ENCODE measurements at regions not wholly inside any gene's neighbourhood (a gene's known extent, or its start where the extent isn't known, plus 50 kb on each side); places are given as distances from the start of the nearest gene placed in this dataset.
"Not testable (repeated sequence)": the region's sequence is repeated elsewhere in the genome, so short reads cannot be mapped to it uniquely, and the experiment has no call there.

DNA sequence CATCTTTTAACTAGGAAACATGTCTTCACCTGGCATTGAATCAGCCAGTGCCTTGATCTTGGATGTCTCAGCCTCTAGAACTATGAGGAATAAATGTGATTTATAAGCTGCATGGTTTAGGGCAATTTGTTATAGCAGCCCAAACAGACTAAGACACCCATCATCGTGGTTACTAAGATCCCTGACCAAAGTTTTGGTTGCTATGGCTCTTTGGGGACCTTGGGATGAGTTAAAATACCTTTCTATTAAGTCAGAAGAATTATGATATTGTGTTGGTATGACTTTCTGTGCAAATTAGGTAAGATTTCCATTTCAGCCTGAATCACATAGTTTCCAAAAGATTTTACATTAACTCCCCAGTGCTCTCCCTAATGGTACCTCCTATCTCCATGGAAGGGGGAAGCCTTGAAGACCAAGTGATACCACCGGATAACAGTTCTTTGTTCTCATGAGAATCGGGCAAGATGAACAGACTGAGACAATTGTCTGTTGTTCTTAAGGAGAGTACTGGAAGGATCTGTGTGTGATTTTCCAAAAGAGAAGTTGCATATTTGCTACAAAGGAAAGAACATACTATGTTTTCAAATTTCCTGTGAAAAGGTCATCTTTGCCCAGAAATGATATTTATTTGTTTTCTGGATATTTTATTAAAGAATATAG lies 60.4 kb upstream of the UBASH3B start:
- TF ChIP-seq, protein P1, sequence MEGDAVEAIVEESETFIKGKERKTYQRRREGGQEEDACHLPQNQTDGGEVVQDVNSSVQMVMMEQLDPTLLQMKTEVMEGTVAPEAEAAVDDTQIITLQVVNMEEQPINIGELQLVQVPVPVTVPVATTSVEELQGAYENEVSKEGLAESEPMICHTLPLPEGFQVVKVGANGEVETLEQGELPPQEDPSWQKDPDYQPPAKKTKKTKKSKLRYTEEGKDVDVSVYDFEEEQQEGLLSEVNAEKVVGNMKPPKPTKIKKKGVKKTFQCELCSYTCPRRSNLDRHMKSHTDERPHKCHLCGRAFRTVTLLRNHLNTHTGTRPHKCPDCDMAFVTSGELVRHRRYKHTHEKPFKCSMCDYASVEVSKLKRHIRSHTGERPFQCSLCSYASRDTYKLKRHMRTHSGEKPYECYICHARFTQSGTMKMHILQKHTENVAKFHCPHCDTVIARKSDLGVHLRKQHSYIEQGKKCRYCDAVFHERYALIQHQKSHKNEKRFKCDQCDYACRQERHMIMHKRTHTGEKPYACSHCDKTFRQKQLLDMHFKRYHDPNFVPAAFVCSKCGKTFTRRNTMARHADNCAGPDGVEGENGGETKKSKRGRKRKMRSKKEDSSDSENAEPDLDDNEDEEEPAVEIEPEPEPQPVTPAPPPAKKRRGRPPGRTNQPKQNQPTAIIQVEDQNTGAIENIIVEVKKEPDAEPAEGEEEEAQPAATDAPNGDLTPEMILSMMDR (IDR thresholded peaks at IDR 0.05; ENCODE audit: low read depth, low read length) = no peak
- peak in 1 of 2 donors; percentile 40 for DNase-seq (ENCODE audit: low read depth in 2 of 2)
- H3K4me3 ChIP-seq (replicated peaks in 1 of 2; ENCODE audit: low read depth in 2 of 2, low read length in 2 of 2) = no peak overlapping the region

DNA sequence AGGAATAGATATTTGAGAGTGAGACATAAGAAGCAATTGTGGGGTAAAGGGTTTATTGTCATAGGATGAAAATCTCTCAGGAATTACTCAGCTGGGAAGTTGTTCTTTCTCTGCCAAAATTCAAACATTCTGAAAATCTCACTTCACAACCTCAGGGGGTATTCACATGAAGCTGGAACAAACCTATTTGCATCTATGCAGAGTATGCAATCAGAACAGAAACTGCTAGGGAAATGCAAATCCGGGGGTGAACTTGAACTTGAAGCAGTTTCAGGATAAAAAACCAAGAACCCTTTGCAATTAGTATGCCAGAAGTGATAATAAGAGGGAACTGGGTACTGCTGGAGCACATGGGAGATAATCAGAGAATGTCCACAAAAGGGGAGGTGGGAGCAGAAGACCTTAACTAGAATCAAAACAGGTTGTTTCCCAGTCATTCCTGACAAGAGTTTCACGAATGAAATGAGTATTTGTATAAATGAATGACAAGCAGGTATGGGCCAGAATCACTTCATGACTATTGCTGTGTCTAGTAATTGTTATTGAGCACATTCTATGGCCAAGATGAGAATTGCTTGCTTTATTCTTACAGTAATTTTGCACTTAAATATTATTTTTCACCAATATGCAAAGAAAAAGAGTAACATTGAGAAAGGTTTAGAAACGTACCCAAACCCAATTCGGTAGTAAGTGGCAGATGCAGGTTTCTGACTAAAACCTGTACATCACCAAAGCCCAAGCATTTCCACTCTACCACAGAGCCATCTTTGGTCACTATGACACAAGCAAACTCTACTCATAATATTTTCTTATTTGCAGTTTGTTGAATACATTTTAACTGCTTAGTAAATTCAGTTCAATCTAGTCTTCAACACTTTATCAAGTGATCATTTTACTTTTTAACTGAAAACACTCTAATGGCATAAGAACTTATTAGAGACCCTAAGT lies 61.8 kb upstream of the UBASH3B start:
- TF ChIP-seq, protein P1 (IDR thresholded peaks at IDR 0.05; ENCODE audit: low read depth, low read length) = no peak
- DNase-seq (ENCODE audit: low read depth in 2 of 2) = no peak
- H3K4me3 ChIP-seq (replicated peaks in 1 of 2; ENCODE audit: low read depth in 2 of 2, low read length in 2 of 2) = no peak overlapping the region

DNA sequence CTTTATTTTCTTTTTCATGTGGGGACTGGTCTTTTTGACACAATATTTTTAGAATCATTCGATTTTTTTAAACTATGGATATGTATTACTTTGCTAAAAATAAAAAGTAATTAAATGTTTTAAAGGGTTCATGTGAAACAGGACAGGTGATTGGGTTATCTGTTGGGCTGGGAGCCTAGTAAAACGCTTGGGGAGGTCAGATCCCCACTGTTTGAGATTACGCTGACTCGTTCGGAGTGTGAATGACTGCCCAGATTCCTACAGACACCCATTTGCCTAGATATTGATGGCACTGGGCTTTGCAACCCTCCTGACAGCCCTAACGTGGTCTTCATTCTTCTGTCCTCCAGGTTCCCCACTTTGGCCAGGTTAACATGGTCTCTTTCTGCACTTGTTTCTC lies 62.9 kb upstream of the UBASH3B start:
- TF ChIP-seq, protein P1 (IDR thresholded peaks at IDR 0.05; ENCODE audit: low read depth, low read length) = no peak
- no peak overlapping the region for H3K4me3 ChIP-seq (replicated peaks in 1 of 2; ENCODE audit: low read depth in 2 of 2, low read length in 2 of 2)
- DNase-seq (ENCODE audit: low read depth in 2 of 2) = no peak

DNA sequence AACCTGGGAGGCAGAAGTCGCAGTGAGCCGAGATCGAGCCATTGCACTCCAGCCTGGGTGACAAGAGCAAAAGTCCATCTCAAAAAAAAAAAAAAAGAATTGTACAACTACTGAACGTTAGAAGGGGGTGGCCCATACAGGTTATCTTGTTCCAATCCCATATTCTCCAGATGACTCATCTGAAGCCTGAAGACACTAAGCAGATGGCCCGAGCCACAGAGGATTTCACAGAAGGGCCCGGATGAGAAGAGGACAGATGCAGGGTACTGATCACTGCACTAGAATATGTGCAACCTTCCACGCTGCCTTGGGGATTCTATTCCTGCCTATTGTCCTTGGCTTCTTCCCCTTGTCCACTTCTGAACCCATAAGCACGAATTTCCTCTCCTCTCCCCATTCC lies 70.9 kb upstream of the UBASH3B start:
- TF ChIP-seq, protein P1 (IDR thresholded peaks at IDR 0.05; ENCODE audit: low read depth, low read length) = no peak
- no peak for DNase-seq (ENCODE audit: low read depth in 2 of 2)
- no peak overlapping the region for H3K4me3 ChIP-seq (replicated peaks in 1 of 2; ENCODE audit: low read depth in 2 of 2, low read length in 2 of 2)

DNA sequence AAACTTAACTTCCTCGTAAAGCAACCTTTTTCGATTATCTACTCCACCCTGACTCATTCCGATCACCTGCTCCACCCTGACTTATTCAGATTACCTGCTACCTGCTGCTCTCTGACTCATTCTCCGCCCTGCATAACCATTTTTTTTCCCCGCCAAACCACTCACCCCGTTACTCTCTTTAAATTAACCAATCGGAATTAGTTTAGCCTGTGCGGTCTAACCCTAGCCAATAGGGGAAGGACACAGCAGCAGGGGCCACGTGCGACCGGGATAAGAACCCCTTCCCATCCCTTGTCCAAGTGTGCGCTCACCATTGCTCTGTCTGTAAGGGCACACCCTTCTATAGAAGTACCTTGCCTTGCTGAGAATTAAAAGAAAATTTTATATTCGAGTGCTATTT lies 75.5 kb upstream of the UBASH3B start:
- not testable (repeated sequence) for H3K4me3 ChIP-seq (replicated peaks in 1 of 2; ENCODE audit: low read depth in 2 of 2, low read length in 2 of 2); DNase-seq (ENCODE audit: low read depth in 2 of 2)

DNA sequence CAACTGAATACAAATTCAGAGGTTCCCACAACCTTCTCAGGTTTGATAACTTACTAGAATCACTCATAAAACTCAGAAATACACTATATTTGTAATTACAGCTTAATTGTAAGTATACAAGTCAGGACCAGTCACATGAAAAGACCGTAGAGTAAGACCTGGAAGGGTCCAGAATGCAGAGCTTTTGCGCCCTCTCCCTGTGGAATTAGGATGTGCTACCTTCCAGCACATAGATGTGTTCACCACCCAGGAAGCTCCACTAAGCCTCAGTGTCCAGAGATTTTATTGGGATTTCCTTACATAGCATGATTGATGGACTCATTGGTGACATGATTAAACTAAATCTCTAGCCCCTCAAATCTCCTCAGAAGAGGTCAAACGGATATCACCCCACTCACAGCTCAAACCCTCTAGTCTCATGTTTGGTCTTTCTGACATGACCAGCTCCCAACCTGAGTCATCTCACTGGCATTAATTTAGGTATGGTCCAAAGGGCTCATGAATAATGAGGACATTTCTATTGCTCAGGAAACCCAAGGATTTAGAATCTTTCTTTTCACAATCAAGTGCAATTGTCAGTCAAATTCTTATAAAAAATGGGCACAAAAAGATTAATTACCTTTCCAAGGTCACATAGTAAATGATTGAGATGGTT lies 77.2 kb upstream of the UBASH3B start:
- DNase-seq (ENCODE audit: low read depth in 2 of 2) = no peak
- TF ChIP-seq, protein P1 (IDR thresholded peaks at IDR 0.05; ENCODE audit: low read depth, low read length) = no peak

DNA sequence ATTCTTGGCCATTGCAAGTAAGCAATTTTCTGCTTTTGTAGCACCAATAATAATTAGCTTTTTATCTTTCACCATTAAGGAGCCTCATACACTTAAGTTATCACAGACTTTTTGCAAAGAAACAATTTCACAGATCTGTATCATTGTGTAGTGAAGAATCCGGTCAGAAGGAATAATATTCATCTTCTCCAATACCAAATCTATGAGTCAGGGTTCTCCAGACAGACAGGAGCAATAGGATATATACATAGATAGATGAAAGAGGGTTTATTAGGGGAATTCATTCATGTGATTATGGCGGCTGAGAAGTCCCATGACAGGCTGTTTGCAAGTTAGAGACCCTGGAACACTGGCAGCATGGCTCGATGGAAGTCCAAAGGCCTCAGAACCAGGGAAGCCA lies 82.9 kb upstream of the UBASH3B start:
- DNase-seq (ENCODE audit: low read depth in 2 of 2) = peak in 1 of 2 donors; percentile 34
- H3K4me3 ChIP-seq (replicated peaks in 1 of 2; ENCODE audit: low read depth in 2 of 2, low read length in 2 of 2) = no peak overlapping the region
- TF ChIP-seq, protein P1 (IDR thresholded peaks at IDR 0.05; ENCODE audit: low read depth, low read length) = no peak

More for the DNA sequence above, 77.2 kb upstream of the UBASH3B start:
- H3K4me3 ChIP-seq (replicated peaks in 1 of 2; ENCODE audit: low read depth in 2 of 2, low read length in 2 of 2) = no peak overlapping the region

Data from cardiac fibroblast (primary cell).